ENCODE measurements at regions not wholly inside any gene's neighbourhood (a gene's known extent, or its start where the extent isn't known, plus 50 kb on each side); places are given as distances from the start of the nearest gene placed in this dataset.

DNA sequence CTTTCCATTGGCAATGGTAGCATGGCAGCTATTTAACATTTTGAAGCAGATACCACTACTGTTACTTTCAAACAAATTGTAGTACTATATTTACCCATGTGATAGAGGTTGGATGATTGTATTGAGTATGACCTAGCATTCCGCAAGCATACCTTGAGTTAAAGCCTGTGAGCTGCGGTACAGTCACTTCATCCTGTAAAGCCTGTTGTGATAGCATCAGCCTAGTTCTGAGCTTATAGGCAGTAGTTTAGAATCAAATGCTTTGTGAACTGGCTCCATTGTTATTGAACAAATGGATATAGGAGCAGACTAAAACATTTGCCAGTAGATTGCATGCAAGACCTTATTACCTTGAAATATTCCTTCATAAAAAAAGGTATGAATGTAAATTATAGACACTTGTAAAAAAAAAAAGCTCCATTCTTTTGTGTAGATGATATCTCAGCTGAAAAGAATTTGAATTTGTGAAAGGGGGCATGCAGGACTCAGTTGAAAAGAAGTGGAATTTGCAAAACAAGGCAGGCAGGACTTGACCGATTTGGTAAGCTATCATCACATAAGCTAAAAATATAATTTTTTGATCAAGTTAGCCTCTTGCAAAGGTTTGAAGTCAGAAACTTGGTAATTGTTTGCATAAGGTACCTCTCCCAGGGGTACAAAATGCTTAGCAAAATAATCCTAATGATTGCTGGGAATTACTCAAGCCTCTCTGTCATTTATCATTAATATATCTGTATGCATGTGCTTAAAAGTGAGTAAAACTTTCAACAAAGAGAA, 138.5 kb upstream of the ITGA4 start:
- Histone ChIP-seq H3K79me2 (ENCODE audit: low read depth) (no peaks in the 10 kb centered on the region), H3K9me3 (ENCODE audit: insufficient read depth, low read depth) (no peaks in the 10 kb centered on the region), H3K27me3 (ENCODE audit: insufficient read depth, low read depth) (no peaks in the 10 kb centered on the region), H3F3A (ENCODE audit: insufficient read depth, low read depth) (no peaks in the 10 kb centered on the region), H3K4me2 (no peak overlapping the region), H3K4me3 (no peak overlapping the region), H4K20me1 (ENCODE audit: insufficient read depth) (no peaks in the 10 kb centered on the region), H3K4me1 (replicated peaks; ENCODE audit: insufficient read depth) (no peaks in the 10 kb centered on the region), H3K9me2 (ENCODE audit: insufficient read depth) (peaks cover 5% of the 10 kb centered on the region; the same call in 1 of the 2 replicates), H2AFZ (no peak overlapping the region), H3K27ac (no peak overlapping the region), H3K36me3 (ENCODE audit: low read depth) (no peaks in the 10 kb centered on the region)
- TF ChIP-seq EZH2 (IDR thresholded peaks at IDR 0.05; ENCODE audit: low read depth) (no peak), CTCF (conservative IDR thresholded peaks at IDR 0.05) (no peak)
- no TSS peak for BruUV-seq (replicated peaks)
- CTCF ChIA-PET = no interaction called here
- POLR2A ChIA-PET (ENCODE audit: unreplicated experiment) = interaction anchor here (0.6 to 0.7 kb wide), 3 partner anchors 12 to 1193 kb away, joined by 5 to 25 read pairs (median 7); no protein-coding TSS in a partner anchor
- intact Hi-C loops (cut with micrococcal nuclease; ENCODE audit: unreplicated experiment) = no loop called here
- no peak for DNase-seq

GRCh38 chr2:181319286-181319685, 137.9 kb upstream of the ITGA4 start:
- Histone ChIP-seq H3K27me3 (ENCODE audit: insufficient read depth, low read depth) (no peaks in the 10 kb centered on the region), H4K20me1 (ENCODE audit: insufficient read depth) (no peaks in the 10 kb centered on the region), H3K36me3 (ENCODE audit: low read depth) (no peaks in the 10 kb centered on the region), H3K4me2 (no peak overlapping the region), H2AFZ (no peak overlapping the region), H3K4me3 (no peak overlapping the region), H3K4me1 (replicated peaks; ENCODE audit: insufficient read depth) (no peaks in the 10 kb centered on the region), H3K9me2 (ENCODE audit: insufficient read depth) (peaks cover 5% of the 10 kb centered on the region), H3K9me3 (ENCODE audit: insufficient read depth, low read depth) (no peaks in the 10 kb centered on the region), H3F3A (ENCODE audit: insufficient read depth, low read depth) (no peaks in the 10 kb centered on the region), H3K79me2 (ENCODE audit: low read depth) (no peaks in the 10 kb centered on the region), H3K27ac (no peak overlapping the region)
- DNase-seq = no peak
- BruUV-seq (replicated peaks) = no TSS peak
- intact Hi-C loops (cut with micrococcal nuclease; ENCODE audit: unreplicated experiment) = no loop called here
- POLR2A ChIA-PET (ENCODE audit: unreplicated experiment) = interaction anchor here (0.6 to 0.7 kb wide), 2 partner anchors 247 to 1193 kb away, joined by 7 to 25 read pairs; no protein-coding TSS in a partner anchor
- CTCF ChIA-PET = no interaction called here
- TF ChIP-seq CTCF (conservative IDR thresholded peaks at IDR 0.05) = no peak
- TF ChIP-seq EZH2 (IDR thresholded peaks at IDR 0.05; ENCODE audit: low read depth) = no peak

- POLR2A ChIA-PET (ENCODE audit: unreplicated experiment) = no interaction called here
- CTCF ChIA-PET = no interaction called here
- H3K4me1 ChIP-seq (replicated peaks; ENCODE audit: insufficient read depth) = no peaks in the 10 kb centered on the region
Observed at GRCh38 chr2:181320638-181321037, 136.5 kb upstream of the ITGA4 start.

More at GRCh38 chr2:181320638-181321037, 136.5 kb upstream of the ITGA4 start:
- H3K27ac ChIP-seq = no peak overlapping the region
- BruUV-seq (replicated peaks) = no TSS peak
- no peaks in the 10 kb centered on the region for H3K79me2 ChIP-seq (ENCODE audit: low read depth)
- no peak for TF ChIP-seq EZH2 (IDR thresholded peaks at IDR 0.05; ENCODE audit: low read depth)
- no peak for TF ChIP-seq CTCF (conservative IDR thresholded peaks at IDR 0.05)
- H3K9me2 ChIP-seq (ENCODE audit: insufficient read depth) = peaks cover 5% of the 10 kb centered on the region
- H3K9me3 ChIP-seq (ENCODE audit: insufficient read depth, low read depth) = no peaks in the 10 kb centered on the region
- DNase-seq = no peak
- no peak overlapping the region; the same call in 1 of the 2 replicates for H2AFZ ChIP-seq
- H3K36me3 ChIP-seq (ENCODE audit: low read depth) = no peaks in the 10 kb centered on the region
- H3K27me3 ChIP-seq (ENCODE audit: insufficient read depth, low read depth) = no peaks in the 10 kb centered on the region
- no peaks in the 10 kb centered on the region for H3F3A ChIP-seq (ENCODE audit: insufficient read depth, low read depth)
- H3K4me3 ChIP-seq = no peak overlapping the region
- intact Hi-C loops (cut with micrococcal nuclease; ENCODE audit: unreplicated experiment) = no loop called here
- no peak overlapping the region for H3K4me2 ChIP-seq
- H4K20me1 ChIP-seq (ENCODE audit: insufficient read depth) = no peaks in the 10 kb centered on the region
